Mesenchymal stem cell (in vitro differentiated cells and primary cell): ENCODE measurements at regions not wholly inside any gene's neighbourhood (a gene's known extent, or its start where the extent isn't known, plus 50 kb on each side); places are given as distances from the start of the nearest gene placed in this dataset.

ENCODE experiments used
- DNase-seq: peaks from one replicate; pipeline ENCODE4 v3.0.0-alpha.2; 2013
- H2AFZ ChIP-seq: one replicate; pipeline ENCODE4 v1.6.1; 2013; ENCODE audit warnings: low read depth, mild to moderate bottlenecking, control low read depth, inconsistent platforms, low read length, moderate library complexity
- H2AK5ac ChIP-seq: 2 replicates; pipeline ENCODE4 v1.6.1; 2013; ENCODE audit warnings: low read length, moderate library complexity, mild to moderate bottlenecking, inconsistent platforms; ENCODE audit not compliant: severe bottlenecking
- H2BK120ac ChIP-seq: one replicate; pipeline ENCODE4 v1.6.1; 2013; ENCODE audit warnings: low read depth, mild to moderate bottlenecking, inconsistent platforms, low read length, moderate library complexity
- H2BK12ac ChIP-seq, 2 experiments: one replicate each; pipeline ENCODE4 v1.6.1; 2013; ENCODE audit warnings: inconsistent platforms in 2 of 2, low read length in 2 of 2, mild to moderate bottlenecking in 2 of 2, moderate library complexity in 2 of 2, control low read depth in 1 of 2
- H2BK15ac ChIP-seq: one replicate; pipeline ENCODE4 v1.6.1; 2013; ENCODE audit warnings: mild to moderate bottlenecking, low read depth, inconsistent platforms; ENCODE audit not compliant: poor library complexity, severe bottlenecking
- H2BK5ac ChIP-seq: 2 replicates; pipeline ENCODE4 v1.6.1; 2013; ENCODE audit warnings: low read depth, mild to moderate bottlenecking, low read length, control low read depth, inconsistent platforms; ENCODE audit not compliant: poor library complexity, severe bottlenecking
- H3K14ac ChIP-seq, 2 experiments: one replicate each; pipeline ENCODE4 v1.6.1; 2013; ENCODE audit warnings: inconsistent platforms in 2 of 2, low read length in 2 of 2, control low read depth in 1 of 2, mild to moderate bottlenecking in 1 of 2, moderate library complexity in 1 of 2
- H3K18ac ChIP-seq, 2 experiments: one replicate each; pipeline ENCODE4 v1.6.1; 2013; ENCODE audit warnings: inconsistent platforms in 2 of 2, low read length in 2 of 2, control low read depth in 1 of 2, low read depth in 1 of 2, mild to moderate bottlenecking in 1 of 2
- H3K23ac ChIP-seq, 2 experiments: one replicate each; pipeline ENCODE4 v1.6.1; 2013; ENCODE audit warnings: inconsistent platforms in 2 of 2, low read length in 2 of 2, mild to moderate bottlenecking in 2 of 2, moderate library complexity in 2 of 2, control low read depth in 1 of 2
- H3K27ac ChIP-seq: 2 replicates; pipeline ENCODE4 v1.5.1; 2013; ENCODE audit warnings: mild to moderate bottlenecking, moderate library complexity, low read length, control low read depth, inconsistent platforms; ENCODE audit not compliant: poor library complexity, severe bottlenecking
- H3K27me3 ChIP-seq, 2 experiments: 2 replicates each; pipeline versions ENCODE4 v1.6.1 to v1.7.0; 2013; ENCODE audit warnings: low read length in 2 of 2, mild to moderate bottlenecking in 2 of 2, moderate library complexity in 2 of 2, control low read depth in 1 of 2, inconsistent platforms in 1 of 2; ENCODE audit not compliant: control insufficient read depth in 1 of 2, insufficient read depth in 1 of 2
- H3K36me3 ChIP-seq, 2 experiments: 2 replicates each; pipeline versions ENCODE4 v1.6.1 to v1.7.0; 2013; ENCODE audit warnings: low read length in 2 of 2, control low read depth in 1 of 2, inconsistent platforms in 1 of 2, low read depth in 1 of 2, mild to moderate bottlenecking in 1 of 2; ENCODE audit not compliant: insufficient read depth in 2 of 2, control insufficient read depth in 1 of 2
- H3K4ac ChIP-seq, 2 experiments: one replicate each; pipeline ENCODE4 v1.6.1; 2013; ENCODE audit warnings: inconsistent platforms in 2 of 2, low read length in 2 of 2, mild to moderate bottlenecking in 2 of 2, moderate library complexity in 2 of 2, control low read depth in 1 of 2, low read depth in 1 of 2
- H3K4me1 ChIP-seq: 2 replicates; pipeline ENCODE4 v1.6.1; 2013; ENCODE audit warnings: low read depth, low read length, control low read depth; ENCODE audit not compliant: control insufficient read depth, insufficient read depth
- H3K4me2 ChIP-seq: 2 replicates; pipeline ENCODE4 v1.6.1; 2013; ENCODE audit warnings: low read length, mild to moderate bottlenecking, inconsistent platforms; ENCODE audit not compliant: poor library complexity, severe bottlenecking
- H3K4me3 ChIP-seq, 2 experiments: 2 replicates each; pipeline versions ENCODE4 v1.5.1 to v1.7.0; 2013; ENCODE audit warnings: low read length in 2 of 2, mild to moderate bottlenecking in 2 of 2, control low read depth in 1 of 2, low read depth in 1 of 2; ENCODE audit not compliant: insufficient read depth in 1 of 2
- H3K79me1 ChIP-seq: replicated peaks from 2 replicates; pipeline ENCODE4 v1.6.1; 2013; ENCODE audit warnings: mild to moderate bottlenecking, control low read depth, low read length, inconsistent platforms; ENCODE audit not compliant: poor library complexity, severe bottlenecking
- H3K9ac ChIP-seq: 2 replicates; pipeline ENCODE4 v1.7.0; 2013; ENCODE audit warnings: mild to moderate bottlenecking, low read length, moderate library complexity
- H3K9me3 ChIP-seq: 2 replicates; pipeline ENCODE4 v1.7.0; 2013; ENCODE audit warnings: mild to moderate bottlenecking, low read length; ENCODE audit not compliant: control insufficient read depth
- H4K8ac ChIP-seq: one replicate; pipeline ENCODE4 v1.6.1; 2013; ENCODE audit warnings: inconsistent platforms, mild to moderate bottlenecking, low read length, moderate library complexity
- H4K91ac ChIP-seq: one replicate; pipeline ENCODE4 v1.6.1; 2013; ENCODE audit warnings: mild to moderate bottlenecking, low read length, inconsistent platforms
- WGBS: methylation state at CpG from one replicate; pipeline ENCODE4 v1.1.7; 2013; ENCODE audit warnings: mixed read lengths; 5-methylcytosine and 5-hydroxymethylcytosine counted together

DNA sequence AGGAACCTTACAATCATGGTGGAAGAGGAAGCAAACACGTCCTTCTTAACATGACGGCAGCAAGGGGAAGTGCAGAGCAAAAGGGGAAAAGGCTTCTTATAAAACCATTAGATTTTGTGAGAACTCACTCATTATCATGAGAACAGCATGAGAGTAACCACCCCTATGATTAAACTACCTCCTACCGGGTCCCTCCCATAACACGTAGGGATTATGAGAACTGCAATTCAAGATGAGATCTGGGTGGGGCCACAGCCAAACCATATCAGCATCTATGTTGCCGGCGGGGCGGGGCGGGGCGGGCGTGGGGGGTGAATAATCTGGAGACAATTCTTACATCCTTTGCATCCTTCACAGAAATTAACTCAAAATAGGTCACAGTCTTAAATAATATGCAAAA lies 58.8 kb upstream of the GFPT2 start:
- no peak overlapping the region for H3K18ac ChIP-seq
- 83% methylated on average over 8 of the region's 10 CpGs for WGBS
- H4K8ac ChIP-seq, result no peak overlapping the region
- no peak overlapping the region for H2BK5ac ChIP-seq
- no peaks in the 10 kb centered on the region for H3K36me3 ChIP-seq
- DNase-seq, result no peak
- no peak overlapping the region for H2BK12ac ChIP-seq
- no peak overlapping the region for H2AFZ ChIP-seq
- H3K9me3 ChIP-seq, result no peaks in the 10 kb centered on the region
- no peak overlapping the region for H2BK15ac ChIP-seq
- no peak overlapping the region for H3K4me2 ChIP-seq
- H3K27me3 ChIP-seq, result no peaks in the 10 kb centered on the region
- H3K4me3 ChIP-seq, result no peak overlapping the region
- H3K9ac ChIP-seq, result no peak overlapping the region
- H3K4me1 ChIP-seq, result no peaks in the 10 kb centered on the region
- no peak overlapping the region for H2BK120ac ChIP-seq
- no peak overlapping the region for H3K4ac ChIP-seq
- no peaks in the 10 kb centered on the region for H3K79me1 ChIP-seq
- H3K27ac ChIP-seq, result no peak overlapping the region
- no peak overlapping the region for H4K91ac ChIP-seq
- H3K23ac ChIP-seq, result no peak overlapping the region
- H2AK5ac ChIP-seq, result no peak overlapping the region
- H3K14ac ChIP-seq, result no peak overlapping the region

GRCh38 chr5:180414176-180414575 lies 61.0 kb upstream of the GFPT2 start:
- H3K9ac ChIP-seq, result no peak overlapping the region
- no peak overlapping the region for H2BK15ac ChIP-seq
- H3K4me2 ChIP-seq, result no peak overlapping the region
- H3K4me1 ChIP-seq, result no peaks in the 10 kb centered on the region
- DNase-seq, result no peak
- no peak overlapping the region for H2AFZ ChIP-seq
- no peak overlapping the region for H3K23ac ChIP-seq
- H3K4me3 ChIP-seq, result no peak overlapping the region
- H2AK5ac ChIP-seq, result no peak overlapping the region
- WGBS, result 81% methylated on average over 4 of the region's 4 CpGs
- no peak overlapping the region for H4K8ac ChIP-seq
- H2BK12ac ChIP-seq, result no peak overlapping the region
- H3K14ac ChIP-seq, result no peak overlapping the region
- H2BK5ac ChIP-seq, result no peak overlapping the region
- H3K27me3 ChIP-seq, result no peaks in the 10 kb centered on the region
- no peak overlapping the region for H3K18ac ChIP-seq
- H3K4ac ChIP-seq, result no peak overlapping the region
- no peaks in the 10 kb centered on the region for H3K9me3 ChIP-seq
- no peak overlapping the region for H3K27ac ChIP-seq
- no peaks in the 10 kb centered on the region for H3K79me1 ChIP-seq
- no peaks in the 10 kb centered on the region for H3K36me3 ChIP-seq
- no peak overlapping the region for H2BK120ac ChIP-seq
- no peak overlapping the region for H4K91ac ChIP-seq

GRCh38 chr5:180421672-180422071 lies 68.5 kb upstream of the GFPT2 start:
- no peak overlapping the region for H3K4me2 ChIP-seq
- H2BK15ac ChIP-seq, result no peak overlapping the region
- H3K27me3 ChIP-seq, result no peaks in the 10 kb centered on the region
- H2BK120ac ChIP-seq, result no peak overlapping the region
- H3K9ac ChIP-seq, result no peak overlapping the region
- no peak overlapping the region for H2AK5ac ChIP-seq
- no peak overlapping the region for H3K14ac ChIP-seq
- no peak overlapping the region for H3K4me3 ChIP-seq
- peaks cover 7% of the 10 kb centered on the region for H3K4me1 ChIP-seq
- H2AFZ ChIP-seq, result no peak overlapping the region
- no peak overlapping the region for H3K18ac ChIP-seq
- 88% methylated on average over 1 of the region's 3 CpGs for WGBS
- H3K79me1 ChIP-seq, result no peaks in the 10 kb centered on the region
- no peaks in the 10 kb centered on the region for H3K9me3 ChIP-seq
- H3K36me3 ChIP-seq, result no peaks in the 10 kb centered on the region
- H2BK5ac ChIP-seq, result no peak overlapping the region
- DNase-seq, result no peak
- H4K91ac ChIP-seq, result no peak overlapping the region
- no peak overlapping the region for H4K8ac ChIP-seq
- no peak overlapping the region for H3K4ac ChIP-seq
- no peak overlapping the region for H2BK12ac ChIP-seq
- no peak overlapping the region for H3K27ac ChIP-seq
- no peak overlapping the region for H3K23ac ChIP-seq

DNA sequence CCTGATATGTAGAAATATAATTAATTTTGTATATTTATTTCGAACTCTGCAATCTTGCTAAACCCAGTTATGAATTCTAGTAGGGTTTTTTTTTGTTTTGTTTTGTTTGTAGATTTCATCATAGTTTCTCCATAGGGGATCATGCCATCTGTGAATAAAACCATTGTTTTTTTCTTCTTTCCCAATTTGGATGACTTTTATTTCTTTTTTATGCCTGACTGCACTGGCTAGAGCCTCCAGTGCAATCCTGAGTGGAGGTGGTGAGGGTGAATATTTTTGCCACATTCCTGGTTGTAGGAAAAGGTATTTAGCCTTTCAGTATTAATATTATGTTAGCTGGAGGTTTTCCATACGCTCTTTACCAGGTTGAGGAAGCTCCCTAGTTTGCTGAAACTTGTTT lies 70.0 kb upstream of the GFPT2 start:
- no peak overlapping the region for H4K8ac ChIP-seq
- DNase-seq, result no peak
- WGBS, result 83% methylated on average over 1 of the region's 2 CpGs
- no peaks in the 10 kb centered on the region for H3K79me1 ChIP-seq
- no peak overlapping the region for H4K91ac ChIP-seq
- H3K36me3 ChIP-seq, result no peaks in the 10 kb centered on the region
- H2AK5ac ChIP-seq, result no peak overlapping the region
- no peak overlapping the region for H3K9ac ChIP-seq
- H3K4ac ChIP-seq, result no peak overlapping the region
- no peak overlapping the region for H3K23ac ChIP-seq
- H2BK5ac ChIP-seq, result no peak overlapping the region
- H3K27me3 ChIP-seq, result no peaks in the 10 kb centered on the region
- H2AFZ ChIP-seq, result no peak overlapping the region
- H2BK15ac ChIP-seq, result no peak overlapping the region
- H3K27ac ChIP-seq, result no peak overlapping the region
- H3K4me3 ChIP-seq, result no peak overlapping the region
- H2BK120ac ChIP-seq, result no peak overlapping the region
- peaks cover 7% of the 10 kb centered on the region for H3K4me1 ChIP-seq
- H3K18ac ChIP-seq, result no peak overlapping the region
- no peak overlapping the region for H2BK12ac ChIP-seq
- no peak overlapping the region for H3K4me2 ChIP-seq
- H3K14ac ChIP-seq, result no peak overlapping the region
- no peaks in the 10 kb centered on the region for H3K9me3 ChIP-seq
